ENCODE measurements at regions not wholly inside any gene's neighbourhood (a gene's known extent, or its start where the extent isn't known, plus 50 kb on each side); places are given as distances from the start of the nearest gene placed in this dataset.
"Not testable (repeated sequence)": the region's sequence is repeated elsewhere in the genome, so short reads cannot be mapped to it uniquely, and the experiment has no call there.

GRCh38 chr22:26770624-26771023, 113.2 kb downstream of the MIAT start:
- no peak for DNase-seq

GRCh38 chr22:26773054-26773453, 115.7 kb downstream of the MIAT start:
- DNase-seq = not testable (repeated sequence)

GRCh38 chr22:26775394-26775793, 118.0 kb downstream of the MIAT start:
- no peak for DNase-seq

DNA sequence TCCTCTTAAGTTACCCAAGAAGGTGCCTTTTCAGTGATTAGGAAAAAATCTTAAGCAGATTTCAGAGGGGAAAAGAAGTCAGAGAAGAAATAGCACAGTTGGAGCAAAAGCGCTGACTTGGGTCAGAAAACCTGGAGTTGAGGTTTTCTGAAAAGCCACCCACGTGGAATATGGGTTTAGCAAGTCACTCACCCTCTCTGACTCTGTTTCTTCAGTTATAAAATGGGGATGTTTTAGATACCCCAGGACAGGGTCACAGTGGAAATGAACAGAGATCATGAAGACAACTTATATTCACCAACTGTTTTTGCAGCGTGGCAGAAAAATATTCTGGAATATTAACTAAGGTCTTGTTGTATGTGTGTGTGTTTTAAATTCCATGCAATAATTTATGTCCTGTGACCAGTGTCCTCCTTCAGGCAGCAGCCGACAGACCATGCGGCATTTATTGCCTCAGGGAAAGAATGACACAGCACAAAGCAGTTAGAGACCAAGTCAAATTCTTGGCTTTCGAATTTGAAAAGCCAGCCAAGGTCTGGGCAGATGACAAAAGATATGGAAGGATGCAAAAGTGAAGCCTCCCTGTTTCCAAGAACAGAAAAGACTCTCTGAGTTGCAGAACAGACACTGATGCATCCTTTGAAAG, 119.9 kb downstream of the MIAT start:
- no peak for DNase-seq

DNA sequence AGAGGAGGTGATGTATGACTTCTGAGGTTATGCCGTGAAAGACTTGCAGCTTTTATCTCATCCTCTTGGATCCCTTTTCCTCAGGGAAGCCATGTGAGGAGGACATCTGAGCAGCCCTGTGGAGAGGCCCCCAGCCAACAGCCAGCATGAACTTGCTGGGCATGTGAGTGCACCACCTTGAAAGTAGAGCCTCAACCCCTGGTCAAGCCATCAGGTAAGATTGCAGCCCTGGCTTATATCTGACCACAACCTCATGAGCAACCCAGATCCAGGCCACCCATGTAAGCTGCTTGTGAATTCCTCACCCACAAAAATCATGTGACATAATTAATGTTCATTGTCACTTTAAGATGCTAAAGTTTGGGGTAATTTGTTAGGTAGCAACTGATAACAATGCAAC, 121.0 kb downstream of the MIAT start:
- DNase-seq = no peak

GRCh38 chr22:26779108-26779507, 121.7 kb downstream of the MIAT start:
- DNase-seq = no peak

- no peak for DNase-seq
Measured at GRCh38 chr22:26779929-26780328, 122.5 kb downstream of the MIAT start.

- DNase-seq = no peak
Measured at GRCh38 chr22:26780521-26780920, 123.1 kb downstream of the MIAT start.

- DNase-seq = no peak
Measured at GRCh38 chr22:26781062-26781461, 123.7 kb downstream of the MIAT start.

- no peak for DNase-seq
Measured at GRCh38 chr22:26781596-26781995, 124.2 kb downstream of the MIAT start.

- DNase-seq = no peak
Measured at GRCh38 chr22:26783885-26784284, 126.5 kb downstream of the MIAT start.

GRCh38 chr22:26784772-26785171, 127.4 kb downstream of the MIAT start:
- DNase-seq = no peak

DNA sequence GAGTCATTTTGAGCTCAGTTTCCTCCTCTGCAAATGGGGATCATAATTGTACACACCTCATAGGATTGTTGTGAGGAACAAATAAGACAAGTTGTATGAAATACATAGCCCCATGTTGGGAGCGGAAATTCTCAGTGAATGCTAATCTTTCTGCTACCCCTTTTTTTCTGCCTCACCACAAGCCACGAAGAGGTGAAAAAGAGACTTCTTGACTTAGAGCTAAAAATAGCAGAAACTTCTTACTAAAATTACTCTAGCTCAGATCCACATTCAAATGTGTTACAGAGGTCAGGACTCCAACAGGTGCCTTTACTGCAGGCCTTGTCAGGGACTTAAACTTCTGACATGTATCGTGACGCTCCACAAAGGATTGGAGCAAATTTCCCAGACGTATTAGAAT, 128.5 kb downstream of the MIAT start:
- no peak for DNase-seq

DNA sequence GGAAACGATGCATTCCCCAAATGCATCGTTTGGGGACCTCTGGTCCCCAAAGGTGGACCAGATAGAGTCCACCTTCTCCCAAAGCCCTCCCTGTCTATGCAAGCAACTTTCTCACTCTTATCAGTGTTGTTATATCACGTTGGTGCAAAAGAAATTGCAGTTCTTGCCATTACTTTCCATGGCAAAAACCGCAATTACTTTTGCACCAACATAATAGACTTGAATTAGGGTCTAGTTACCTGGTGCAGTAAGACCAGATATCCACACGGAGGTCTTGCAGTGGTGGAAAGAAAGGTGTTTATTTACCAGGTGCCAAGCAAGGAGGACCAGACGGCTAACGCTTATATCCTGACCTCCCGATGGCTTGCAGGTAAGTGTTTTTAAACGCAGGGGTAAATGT, 129.0 kb downstream of the MIAT start:
- no peak for DNase-seq

DNA sequence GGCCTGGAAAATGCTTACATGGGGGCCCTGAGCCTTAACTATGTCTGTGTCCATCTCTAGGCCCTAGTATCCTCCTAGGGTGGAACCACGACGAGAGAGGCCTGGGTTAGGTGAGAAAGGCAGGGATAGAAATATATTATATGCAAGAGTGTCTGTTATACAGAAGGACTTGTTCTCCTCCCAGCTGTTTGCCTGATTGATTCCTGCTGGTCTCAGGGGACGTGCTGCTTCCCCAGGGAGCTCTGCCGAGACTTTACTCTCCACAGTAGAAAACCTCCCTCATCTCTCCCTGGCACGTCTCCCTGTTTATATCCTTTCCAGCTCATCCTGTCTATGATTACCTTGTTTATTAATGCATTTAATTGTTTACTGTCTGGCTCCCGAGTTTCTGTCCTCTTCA, 132.6 kb downstream of the MIAT start:
- no peak for DNase-seq

DNA sequence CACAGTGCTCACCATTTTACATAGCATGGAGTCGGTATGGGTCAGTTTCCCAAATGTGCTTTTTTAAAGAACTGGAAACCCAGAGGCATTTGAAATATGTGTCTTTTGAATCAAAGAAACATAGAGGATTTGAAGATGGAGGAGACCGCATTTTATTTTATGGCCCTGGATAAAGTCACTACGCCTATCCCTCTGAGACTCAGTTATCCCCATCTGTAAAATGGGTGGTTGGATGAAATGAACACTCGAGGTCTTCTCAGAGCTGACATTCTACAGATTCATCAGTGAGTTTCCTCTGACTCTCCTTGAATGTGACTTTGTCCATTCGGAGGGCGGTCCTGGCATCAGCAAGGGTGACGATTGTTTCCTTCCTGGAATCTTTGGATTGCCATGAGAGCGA, 135.1 kb downstream of the MIAT start:
- no peak for DNase-seq

- DNase-seq = no peak
Measured at GRCh38 chr22:26796785-26797184, 139.4 kb downstream of the MIAT start.

GRCh38 chr22:26797910-26798309, 140.5 kb downstream of the MIAT start:
- DNase-seq = no peak

- no peak for DNase-seq
Measured at GRCh38 chr22:26798462-26799065, 141.2 kb downstream of the MIAT start.

GRCh38 chr22:26800858-26801257, 143.5 kb downstream of the MIAT start:
- no peak for DNase-seq

- no peak for DNase-seq
Measured at GRCh38 chr22:26801449-26801848, 144.1 kb downstream of the MIAT start.

DNA sequence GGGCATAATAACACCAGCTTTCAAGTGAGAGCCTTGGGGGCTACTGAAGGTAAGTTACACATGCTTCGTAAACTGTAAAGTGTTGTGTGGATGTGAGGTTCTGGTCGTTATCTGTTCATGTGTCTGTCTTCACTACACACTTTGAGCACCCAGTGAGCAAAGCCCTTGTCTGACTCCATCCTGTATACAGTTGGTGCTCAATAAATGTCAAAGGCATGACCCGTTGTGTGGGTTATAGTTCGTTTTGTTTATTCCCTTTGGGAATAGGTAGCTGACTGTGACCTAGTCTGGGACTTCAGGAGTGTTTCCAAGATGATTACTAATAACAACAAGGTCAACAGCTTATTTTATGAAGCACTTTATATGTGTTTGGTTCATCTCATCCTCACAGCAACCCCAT, 146.9 kb downstream of the MIAT start:
- DNase-seq = no peak

- no peak for DNase-seq
Measured at GRCh38 chr22:26804911-26805539, 147.6 kb downstream of the MIAT start.

- DNase-seq = no peak
Measured at GRCh38 chr22:26806445-26807175, 149.2 kb downstream of the MIAT start.
